HG02938 (cell line): ENCODE measurements at regions not wholly inside any gene's neighbourhood (a gene's known extent, or its start where the extent isn't known, plus 50 kb on each side); places are given as distances from the start of the nearest gene placed in this dataset.

Experiments used
- ATAC-seq: cut with Tn5 transposase; IDR thresholded peaks from one replicate; pipeline ENCODE4 v1.9.1; 2021; ENCODE audit warnings: mild to moderate bottlenecking, moderate library complexity; ENCODE audit not compliant: unreplicated experiment

DNA sequence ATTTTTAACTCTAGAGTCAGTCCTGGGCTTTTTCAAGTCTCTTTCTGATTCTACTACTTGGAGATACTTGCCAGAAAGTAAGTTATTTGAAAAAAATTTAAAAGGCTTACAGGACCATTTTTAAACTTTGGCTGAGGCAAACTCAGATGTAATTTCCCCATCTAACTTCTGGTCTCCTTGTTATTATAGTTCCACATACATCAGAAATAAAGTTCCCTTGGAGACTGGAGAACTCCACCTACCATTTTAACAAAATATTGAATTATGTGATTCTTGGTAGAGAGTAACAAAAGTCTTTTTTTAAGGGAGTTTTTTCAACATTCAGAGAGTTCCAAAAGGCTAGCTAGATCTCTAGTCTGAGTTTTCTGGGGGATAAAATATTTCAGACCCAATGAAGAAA is 56.3 kb upstream of the SNX2 start:
- ATAC-seq = no peak

- ATAC-seq = no peak
Measured at GRCh38 chr5:122719991-122720746, 54.7 kb upstream of the SNX2 start.

DNA sequence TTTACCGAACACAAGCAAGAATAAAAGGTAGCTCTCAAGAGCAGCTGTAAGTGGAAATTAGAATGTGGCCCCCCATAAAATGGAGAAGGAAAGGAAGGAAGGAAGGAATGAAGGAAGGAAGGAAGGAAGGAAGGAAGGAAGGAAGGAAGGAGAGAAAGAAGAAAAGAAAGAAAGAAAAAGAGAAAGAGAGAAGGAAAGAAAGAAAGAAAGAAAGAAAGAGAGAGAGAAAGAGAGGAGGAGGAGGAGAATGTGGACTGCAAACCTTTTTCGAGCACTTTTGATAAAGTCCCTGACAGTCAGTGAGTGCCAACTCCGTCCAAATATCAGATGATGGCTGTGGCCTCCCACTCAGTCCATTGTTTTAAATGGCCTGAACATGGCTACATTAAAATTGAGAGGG is 53.8 kb upstream of the SNX2 start:
- ATAC-seq = no peak

GRCh38 chr5:122722341-122722740 is 52.5 kb upstream of the SNX2 start:
- no peak for ATAC-seq

DNA sequence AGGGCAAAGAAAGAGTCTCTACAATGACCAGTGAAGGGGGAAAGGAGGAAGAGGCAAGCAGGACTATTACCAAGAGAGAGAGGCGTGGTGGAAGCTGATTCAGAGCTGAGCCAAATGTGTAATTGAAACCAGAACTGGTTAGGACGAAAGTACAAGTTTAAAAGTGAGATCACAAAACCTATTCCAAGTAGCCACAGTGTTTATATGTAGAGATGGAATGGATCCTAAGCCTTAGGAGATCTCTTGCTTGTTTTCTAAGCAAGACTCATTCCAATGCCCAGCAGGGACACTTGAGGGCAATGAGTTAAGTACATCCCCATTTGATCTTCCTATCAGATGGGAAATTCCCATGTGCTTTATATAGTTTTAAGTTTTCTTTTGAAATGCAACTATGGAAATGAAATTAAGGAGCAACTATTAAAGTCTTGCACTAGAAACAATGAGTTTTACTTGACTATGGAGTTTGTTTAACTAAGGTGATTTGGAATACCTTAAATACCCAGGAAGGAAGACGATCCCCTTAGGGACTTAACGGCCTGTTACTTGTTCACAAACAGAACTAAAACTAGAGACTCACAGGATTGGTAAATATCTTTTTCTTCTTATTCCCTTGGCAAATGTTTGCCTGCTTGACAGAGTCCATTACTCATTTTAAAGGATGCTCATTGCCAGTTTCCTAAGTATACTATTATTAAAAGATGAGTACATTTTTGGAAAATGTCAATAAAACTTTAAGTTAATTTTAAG is 51.1 kb upstream of the SNX2 start:
- peak; percentile 89 for ATAC-seq
